Heart left ventricle (tissue), 16 donors: ENCODE measurements at regions not wholly inside any gene's neighbourhood (a gene's known extent, or its start where the extent isn't known, plus 50 kb on each side); places are given as distances from the start of the nearest gene placed in this dataset.

Experiments
- ATAC-seq, 4 donors: fragments of 200-7000 bp; cut with Tn5 transposase; one replicate each; pipeline ENCODE4 v1.9.1; 2020 to 2022; ENCODE audit warnings: moderate library complexity in 4 of 4, mild to moderate bottlenecking in 3 of 4, moderate number of reproducible peaks in 1 of 4
- DNase-seq, 5 donors: peaks; one replicate each; pipeline ENCODE4 v3.0.0-alpha.2; 2020
- H3K27ac ChIP-seq, 12 donors: fragments of 200-600 bp; sonication (generic) in 4 of 12; one replicate each; pipeline versions ENCODE4 v1.5.0 to v1.8.0; 2016 to 2022; ENCODE audit warnings: mild to moderate bottlenecking in 2 of 12
- H3K27me3 ChIP-seq, 9 donors: fragments of 200-600 bp; sonication (generic) in 2 of 9; one replicate each; pipeline versions ENCODE4 v1.5.1 to v1.8.0; 2016 to 2022; ENCODE audit warnings: mild to moderate bottlenecking in 3 of 9
- H3K36me3 ChIP-seq, 9 donors: fragments of 200-600 bp; sonication (generic) in 2 of 9; one replicate each; pipeline versions ENCODE4 v1.5.0 to v1.8.0; 2018 to 2022; ENCODE audit warnings: mild to moderate bottlenecking in 2 of 9
- H3K4me1 ChIP-seq, 12 donors: fragments of 200-600 bp; sonication (generic) in 4 of 12; one replicate each; pipeline versions ENCODE4 v1.5.0 to v1.8.0; 2016 to 2022; ENCODE audit warnings: mild to moderate bottlenecking in 3 of 12
- H3K4me3 ChIP-seq, 12 donors: fragments of 200-600 bp; sonication (generic) in 4 of 12; one replicate each; pipeline versions ENCODE4 v1.5.0 to v1.8.0; 2017 to 2022; ENCODE audit warnings: mild to moderate bottlenecking in 9 of 12, moderate library complexity in 4 of 12
- H3K9me3 ChIP-seq, 12 donors: fragments of 200-600 bp; sonication (generic) in 4 of 12; one replicate each; pipeline versions ENCODE4 v1.5.0 to v1.8.0; 2016 to 2022; ENCODE audit warnings: mild to moderate bottlenecking in 1 of 12
- POLR2A ChIP-seq, 2 donors: fragments of 450-650 bp; IDR thresholded peaks; one replicate each; pipeline ENCODE4 v1.6.1; 2017; ENCODE audit warnings: antibody characterized with exemption in 2 of 2, mild to moderate bottlenecking in 2 of 2, moderate library complexity in 2 of 2
- WGBS, 4 donors: extraction: QIAGEN DNeasy Blood & Tissue Kit in 2 of 4; methylation state at CpG; one replicate each; pipeline versions ENCODE4 v1.1.5 to v1.1.7; 2013 to 2018; 5-methylcytosine and 5-hydroxymethylcytosine counted together
- intact Hi-C, 10 donors: fragments of 100-400 bp; cut with DNase I; formaldehyde crosslinking; loops; one replicate each; pipeline versions ENCODE4 v1.11.1 to v1.14.2; 2022
- TF ChIP-seq, protein P1 (sequence below), 12 donors: fragments of 200-600 bp; sonication (generic) in 4 of 12; IDR thresholded peaks; one replicate each; pipeline versions ENCODE4 v1.5.0 to v1.8.0; 2018 to 2022; ENCODE audit warnings: antibody characterized with exemption in 12 of 12, mild to moderate bottlenecking in 5 of 12
- donor health status: ischemic (EF 13 %, LVEDD 7.1; RV severe dilation, severe dysfunction).
- donor health status: healthy with polysubstance abuse.
- donor health status: DM: no; HTN: yes; CAD: no.
- donor health status: DM: no; HTN: no; CAD: no.
- donor health status: ischemic (EF 25% LVEDD 6.9; RV normal size, moderate dysfunction).
- donor health status: ischemic (EF 25% LVEDD 5.7; RV mildly dilated, moderate dysfunction).
- donor health status: healthy.
- donor health status: DM: yes; HTN: yes; CAD: no.
- donor health status: ischemic (EF 35%, LVEDD 5.7; RV mildly dilated, moderate dysfunction).
- donor health status: nonischemic (EF 11% LVEDD 7.7; RV severe dilation, severe dysfunction).
- donor health status: DM: yes; HTN: yes; CAD: no.
- donor health status: PGD.
- donor health status: ischemic (EF 29% LVEDD 5.4; RV normal size, mild dysfunction).
- donor health status: nonischemic (EF 23%, LVEDD 6.1; RV moderate dilation, normal function).

DNA sequence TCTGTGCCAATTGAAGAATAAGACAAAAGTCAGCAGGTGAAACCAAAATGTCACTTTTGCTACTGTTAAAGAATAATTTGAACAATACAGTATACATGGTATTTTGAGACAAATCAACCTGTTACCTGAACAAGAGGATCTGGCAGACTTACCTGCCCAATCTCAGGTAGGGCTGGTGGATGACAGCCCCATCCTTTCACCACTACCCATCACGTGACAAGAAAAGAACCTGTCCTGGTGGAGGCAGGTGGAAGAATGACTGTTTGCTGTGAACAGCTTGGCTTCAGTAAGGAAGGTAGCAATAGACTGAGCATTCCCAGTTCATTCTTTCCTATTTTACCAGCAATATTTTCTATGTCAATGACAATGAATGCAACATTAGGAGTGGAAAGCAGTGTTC, 349.6 kb downstream of the GPATCH2 start:
- Histone ChIP-seq H3K4me3 (no peak overlapping the region), H3K9me3 (no peaks in the 10 kb centered on the region), H3K27me3 (no peaks in the 10 kb centered on the region), H3K36me3 (no peaks in the 10 kb centered on the region), H3K27ac (no peak overlapping the region), H3K4me1 (no peaks in the 10 kb centered on the region)
- ATAC-seq (no peak), DNase-seq (no peak)
- TF ChIP-seq POLR2A (IDR thresholded peaks at IDR 0.05): no peak
- 54 to 65% (median 57%) methylated on average over 1 of the region's 1 CpG for WGBS, 4 donors
- intact Hi-C loops: no loop called here

DNA sequence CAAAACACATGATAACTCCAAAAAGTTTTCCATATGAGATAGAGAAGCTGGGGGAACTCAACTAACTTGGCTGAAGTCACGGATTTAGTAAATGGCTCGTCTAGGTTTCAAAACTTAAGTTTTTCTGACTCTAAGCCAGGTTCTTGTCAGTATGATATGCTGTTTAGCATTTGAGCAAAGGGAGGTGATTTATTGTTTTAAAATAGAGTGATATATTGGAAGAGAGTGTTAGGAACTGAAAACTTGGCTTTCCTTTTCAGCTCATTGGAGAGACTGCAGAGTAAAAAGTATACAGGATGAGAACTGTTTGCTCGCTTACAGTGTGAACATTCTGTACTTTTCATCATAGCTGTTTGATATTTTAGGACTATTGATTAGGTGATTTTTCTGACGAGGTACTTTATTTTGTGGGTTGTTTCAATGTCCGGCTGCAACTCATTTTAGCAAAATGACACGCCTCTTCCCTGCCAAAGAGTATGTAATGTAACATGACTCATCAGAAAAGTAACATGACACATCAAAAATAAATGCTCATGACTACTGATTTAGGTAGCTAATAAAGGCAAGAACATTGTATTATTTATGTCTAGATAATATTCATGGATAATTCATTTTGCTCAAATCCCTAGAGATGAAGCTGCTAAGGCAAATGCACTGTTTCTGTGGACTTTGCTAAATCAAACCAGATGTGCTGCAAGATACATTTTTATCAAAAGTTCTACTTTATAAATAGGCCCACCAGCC, 355.1 kb downstream of the GPATCH2 start:
- 54 to 71% (median 67%) methylated on average over 6 of the region's 6 CpGs for WGBS, 4 donors
- no peaks in the 10 kb centered on the region for H3K4me1 ChIP-seq
- TF ChIP-seq, protein P1, sequence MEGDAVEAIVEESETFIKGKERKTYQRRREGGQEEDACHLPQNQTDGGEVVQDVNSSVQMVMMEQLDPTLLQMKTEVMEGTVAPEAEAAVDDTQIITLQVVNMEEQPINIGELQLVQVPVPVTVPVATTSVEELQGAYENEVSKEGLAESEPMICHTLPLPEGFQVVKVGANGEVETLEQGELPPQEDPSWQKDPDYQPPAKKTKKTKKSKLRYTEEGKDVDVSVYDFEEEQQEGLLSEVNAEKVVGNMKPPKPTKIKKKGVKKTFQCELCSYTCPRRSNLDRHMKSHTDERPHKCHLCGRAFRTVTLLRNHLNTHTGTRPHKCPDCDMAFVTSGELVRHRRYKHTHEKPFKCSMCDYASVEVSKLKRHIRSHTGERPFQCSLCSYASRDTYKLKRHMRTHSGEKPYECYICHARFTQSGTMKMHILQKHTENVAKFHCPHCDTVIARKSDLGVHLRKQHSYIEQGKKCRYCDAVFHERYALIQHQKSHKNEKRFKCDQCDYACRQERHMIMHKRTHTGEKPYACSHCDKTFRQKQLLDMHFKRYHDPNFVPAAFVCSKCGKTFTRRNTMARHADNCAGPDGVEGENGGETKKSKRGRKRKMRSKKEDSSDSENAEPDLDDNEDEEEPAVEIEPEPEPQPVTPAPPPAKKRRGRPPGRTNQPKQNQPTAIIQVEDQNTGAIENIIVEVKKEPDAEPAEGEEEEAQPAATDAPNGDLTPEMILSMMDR (IDR thresholded peaks at IDR 0.05): no peak
- TF ChIP-seq POLR2A (IDR thresholded peaks at IDR 0.05): no peak
- ATAC-seq (no peak), DNase-seq (no peak)
- H3K4me3 ChIP-seq: no peak overlapping the region
- no peak overlapping the region for H3K27ac ChIP-seq
- no peaks in the 10 kb centered on the region for H3K9me3 ChIP-seq
- intact Hi-C loops: no loop called here
- H3K36me3 ChIP-seq: no peaks in the 10 kb centered on the region
- H3K27me3 ChIP-seq: no peaks in the 10 kb centered on the region

DNA sequence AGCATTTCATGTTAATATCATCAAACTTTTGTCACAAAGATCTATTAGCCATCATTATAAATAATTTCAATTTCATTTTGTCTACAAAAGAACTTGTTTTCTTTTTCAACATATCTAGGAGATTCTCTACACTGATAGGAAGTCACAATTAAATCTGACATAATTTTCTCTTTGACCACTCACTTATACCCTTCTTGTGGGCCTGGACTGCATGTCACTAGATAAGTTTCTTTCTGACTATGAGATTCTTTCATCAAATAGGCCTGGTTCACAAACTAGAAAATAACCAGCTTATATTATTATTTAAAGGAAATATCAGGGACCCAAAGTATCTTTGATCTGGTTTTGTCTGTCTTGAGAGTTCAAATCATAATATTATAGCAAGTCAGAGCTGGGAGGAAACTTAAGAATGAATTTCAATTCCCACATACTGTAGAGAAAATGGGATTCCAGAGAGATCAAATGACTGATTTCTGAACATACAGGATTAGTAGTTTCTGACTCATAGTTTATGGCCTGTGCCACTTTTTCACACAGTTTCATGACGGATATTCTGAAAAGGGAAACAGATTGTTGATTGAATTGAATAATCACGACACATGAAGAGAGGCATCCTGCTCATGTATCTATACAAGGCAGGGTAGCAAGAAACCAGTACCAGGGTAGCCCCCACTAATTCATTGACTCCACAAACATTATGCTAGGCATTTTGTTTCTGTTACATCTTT, 355.8 kb downstream of the GPATCH2 start:
- TF ChIP-seq, protein P1 (IDR thresholded peaks at IDR 0.05): no peak
- TF ChIP-seq POLR2A (IDR thresholded peaks at IDR 0.05): no peak
- 59 to 72% (median 65%) methylated on average over 2 of the region's 2 CpGs for WGBS, 4 donors
- no peaks in the 10 kb centered on the region for H3K27me3 ChIP-seq
- H3K4me3 ChIP-seq: no peak overlapping the region
- no peaks in the 10 kb centered on the region for H3K36me3 ChIP-seq
- no peak overlapping the region for H3K27ac ChIP-seq
- DNase-seq: no peak
- ATAC-seq: no peak
- H3K4me1 ChIP-seq: no peaks in the 10 kb centered on the region
- no peaks in the 10 kb centered on the region for H3K9me3 ChIP-seq
- intact Hi-C loops: no loop called here

DNA sequence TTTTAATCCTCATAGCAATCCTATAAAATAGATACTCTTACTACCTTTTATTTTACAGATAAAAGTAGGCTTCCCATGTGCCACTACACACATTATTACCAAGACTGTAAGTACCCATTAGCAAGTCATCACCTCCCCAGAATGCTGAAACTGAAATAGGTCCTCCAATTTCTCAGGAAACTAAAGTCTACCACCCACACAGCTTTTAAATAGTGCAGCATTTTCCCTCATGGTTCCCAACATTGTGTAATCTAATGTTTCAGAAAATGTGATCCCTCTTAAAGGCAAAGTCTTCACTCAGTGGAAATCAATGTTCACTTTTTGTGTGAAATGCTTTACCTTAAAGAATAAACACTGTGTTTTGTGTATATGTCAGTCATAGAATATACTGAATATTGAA, 356.5 kb downstream of the GPATCH2 start:
- no peaks in the 10 kb centered on the region for H3K4me1 ChIP-seq
- ATAC-seq: no peak
- no peak for DNase-seq
- TF ChIP-seq POLR2A (IDR thresholded peaks at IDR 0.05): no peak
- H3K27me3 ChIP-seq: no peaks in the 10 kb centered on the region
- H3K36me3 ChIP-seq: no peaks in the 10 kb centered on the region
- H3K4me3 ChIP-seq: no peak overlapping the region
- H3K9me3 ChIP-seq: no peaks in the 10 kb centered on the region
- intact Hi-C loops: no loop called here
- no peak overlapping the region for H3K27ac ChIP-seq

DNA sequence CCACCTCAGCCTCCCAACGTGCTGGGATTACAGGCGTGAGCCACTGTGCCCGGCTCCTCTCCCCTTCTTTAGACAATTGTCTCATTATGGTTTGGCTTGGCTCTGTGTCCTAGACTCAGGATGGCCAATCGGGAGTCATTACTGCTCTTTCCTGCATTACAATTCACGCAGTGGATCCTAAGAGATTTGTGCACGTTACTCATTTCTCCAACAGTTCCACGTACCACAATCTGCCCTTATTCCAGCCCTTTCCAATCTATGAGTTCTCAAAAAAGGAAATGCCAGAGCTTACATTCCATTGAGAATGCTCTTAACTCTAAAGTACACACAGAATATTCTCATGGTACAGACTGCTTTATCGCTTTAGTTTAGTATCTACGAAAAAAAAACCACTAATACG, 357.0 kb downstream of the GPATCH2 start:
- TF ChIP-seq, protein P1 (IDR thresholded peaks at IDR 0.05): no peak
- no peak for TF ChIP-seq POLR2A (IDR thresholded peaks at IDR 0.05)
- no peaks in the 10 kb centered on the region for H3K36me3 ChIP-seq
- no peak for ATAC-seq
- no peaks in the 10 kb centered on the region for H3K9me3 ChIP-seq
- WGBS, 4 donors: 71 to 84% (median 81%) methylated on average over 10 of the region's 10 CpGs
- H3K4me1 ChIP-seq: no peaks in the 10 kb centered on the region
- no peak overlapping the region for H3K4me3 ChIP-seq
- H3K27ac ChIP-seq: no peak overlapping the region
- no peaks in the 10 kb centered on the region for H3K27me3 ChIP-seq
- DNase-seq: no peak
- intact Hi-C loops: no loop called here
